Neural crest cell (in vitro differentiated cells): ENCODE measurements at regions not wholly inside any gene's neighbourhood (a gene's known extent, or its start where the extent isn't known, plus 50 kb on each side); places are given as distances from the start of the nearest gene placed in this dataset.

Experiments used
- DNase-seq: peaks from one replicate; pipeline ENCODE4 v3.0.0; 2021; ENCODE audit warnings: low read depth, mixed read lengths, low spot score
- H3K27ac Mint-ChIP-seq: one replicate; pipeline ENCODE4 v1.8.0; 2021; ENCODE audit warnings: mild to moderate bottlenecking, mixed read lengths; ENCODE audit not compliant: unreplicated experiment
- H3K27me3 Mint-ChIP-seq: 2 replicates; pipeline ENCODE4 v1.8.0; 2021; ENCODE audit warnings: low read depth, mild to moderate bottlenecking, mixed read lengths
- H3K36me3 Mint-ChIP-seq: 2 replicates; pipeline ENCODE4 v1.8.0; 2021; ENCODE audit warnings: low read depth, mild to moderate bottlenecking, mixed read lengths
- H3K4me1 Mint-ChIP-seq: 2 replicates; pipeline ENCODE4 v1.8.0; 2021; ENCODE audit warnings: mixed read lengths
- H3K4me3 Mint-ChIP-seq: one replicate; pipeline ENCODE4 v1.8.0; 2021; ENCODE audit warnings: mild to moderate bottlenecking, mixed read lengths
- H3K9me3 Mint-ChIP-seq: 2 replicates; pipeline ENCODE4 v1.8.0; 2021; ENCODE audit warnings: mixed read lengths
- CTCF ChIP-seq: fragments of 200-600 bp; sonication (generic); conservative IDR thresholded peaks from 2 replicates; pipeline ENCODE4 v1.5.0; 2021; ENCODE audit warnings: antibody characterized with exemption, mild to moderate bottlenecking

- DNase-seq, result no peak
- no peak overlapping the region for H3K27ac Mint-ChIP-seq
- peaks cover 31% of the 10 kb centered on the region for H3K27me3 Mint-ChIP-seq
- peaks cover 24% of the 10 kb centered on the region for H3K4me1 Mint-ChIP-seq
- no peaks in the 10 kb centered on the region for H3K9me3 Mint-ChIP-seq
- H3K36me3 Mint-ChIP-seq, result no peaks in the 10 kb centered on the region
- H3K4me3 Mint-ChIP-seq, result no peak overlapping the region
- no peak for TF ChIP-seq CTCF
These were observed 94.7 kb upstream of the SDK2 start for GRCh38 chr17:73738751-73739575.

GRCh38 chr17:73740370-73740769 is 96.1 kb upstream of the SDK2 start:
- Mint-ChIP-seq H3K27me3 (peaks cover 30% of the 10 kb centered on the region), H3K4me1 (peaks cover 24% of the 10 kb centered on the region), H3K27ac (no peak overlapping the region), H3K36me3 (no peaks in the 10 kb centered on the region), H3K9me3 (no peaks in the 10 kb centered on the region), H3K4me3 (no peak overlapping the region)
- no peak for DNase-seq
- TF ChIP-seq CTCF, result no peak

- no peak for TF ChIP-seq CTCF
- Mint-ChIP-seq H3K9me3 (no peaks in the 10 kb centered on the region), H3K27ac (no peak overlapping the region), H3K4me3 (no peak overlapping the region), H3K27me3 (peaks cover 30% of the 10 kb centered on the region), H3K36me3 (no peaks in the 10 kb centered on the region), H3K4me1 (peaks cover 19% of the 10 kb centered on the region)
- no peak for DNase-seq
These were observed 98.7 kb upstream of the SDK2 start for GRCh38 chr17:73742948-73743381.

GRCh38 chr17:73743518-73744201 is 99.4 kb upstream of the SDK2 start:
- TF ChIP-seq CTCF, result no peak
- DNase-seq, result no peak
- Mint-ChIP-seq H3K4me3 (no peak overlapping the region), H3K4me1 (peaks cover 15% of the 10 kb centered on the region), H3K9me3 (no peaks in the 10 kb centered on the region), H3K36me3 (no peaks in the 10 kb centered on the region), H3K27ac (no peak overlapping the region), H3K27me3 (peaks cover 27% of the 10 kb centered on the region)

GRCh38 chr17:73744411-73744810 is 100.2 kb upstream of the SDK2 start:
- Mint-ChIP-seq H3K36me3 (no peaks in the 10 kb centered on the region), H3K9me3 (no peaks in the 10 kb centered on the region)

More at GRCh38 chr17:73744411-73744810, 100.2 kb upstream of the SDK2 start:
- no peak overlapping the region for H3K4me3 Mint-ChIP-seq
- no peak for DNase-seq
- peaks cover 7% of the 10 kb centered on the region for H3K4me1 Mint-ChIP-seq
- TF ChIP-seq CTCF, result no peak
- peaks cover 19% of the 10 kb centered on the region for H3K27me3 Mint-ChIP-seq
- H3K27ac Mint-ChIP-seq, result no peak overlapping the region
